ENCODE measurements at regions not wholly inside any gene's neighbourhood (a gene's known extent, or its start where the extent isn't known, plus 50 kb on each side); places are given as distances from the start of the nearest gene placed in this dataset.

- H3K79me2 ChIP-seq (ENCODE audit: insufficient read depth, low read length): no peaks in the 10 kb centered on the region
- H3K27ac ChIP-seq (ENCODE audit: low read depth, low read length, poor library complexity, severe bottlenecking): no peak overlapping the region
- H4K20me1 ChIP-seq (ENCODE audit: insufficient read depth, low read length): no peaks in the 10 kb centered on the region
- H3K4me1 ChIP-seq (ENCODE audit: insufficient read depth, low read length, severe bottlenecking): no peaks in the 10 kb centered on the region
- no peak overlapping the region for H3K4me3 ChIP-seq (ENCODE audit: low read depth, low read length, poor library complexity, severe bottlenecking)
- H3K36me3 ChIP-seq (ENCODE audit: insufficient read depth, low read length): no peaks in the 10 kb centered on the region
- no peaks in the 10 kb centered on the region for H3F3A ChIP-seq (ENCODE audit: insufficient read depth, low read length)
- H3K27me3 ChIP-seq (ENCODE audit: insufficient read depth, low read length): no peaks in the 10 kb centered on the region
- H3K9me3 ChIP-seq (ENCODE audit: low read length): no peaks in the 10 kb centered on the region
- H3K4me2 ChIP-seq (ENCODE audit: low read length): no peak overlapping the region
- no peak overlapping the region for H2AFZ ChIP-seq (ENCODE audit: low read length)
- no peak overlapping the region for H3K9ac ChIP-seq (ENCODE audit: low read length)
- H3K9me2 ChIP-seq (ENCODE audit: low read depth, low read length): no peaks in the 10 kb centered on the region
- TF ChIP-seq EZH2 (IDR thresholded peaks at IDR 0.05; ENCODE audit: borderline replicate concordance, low read length): no peak
- TF ChIP-seq, protein P1, sequence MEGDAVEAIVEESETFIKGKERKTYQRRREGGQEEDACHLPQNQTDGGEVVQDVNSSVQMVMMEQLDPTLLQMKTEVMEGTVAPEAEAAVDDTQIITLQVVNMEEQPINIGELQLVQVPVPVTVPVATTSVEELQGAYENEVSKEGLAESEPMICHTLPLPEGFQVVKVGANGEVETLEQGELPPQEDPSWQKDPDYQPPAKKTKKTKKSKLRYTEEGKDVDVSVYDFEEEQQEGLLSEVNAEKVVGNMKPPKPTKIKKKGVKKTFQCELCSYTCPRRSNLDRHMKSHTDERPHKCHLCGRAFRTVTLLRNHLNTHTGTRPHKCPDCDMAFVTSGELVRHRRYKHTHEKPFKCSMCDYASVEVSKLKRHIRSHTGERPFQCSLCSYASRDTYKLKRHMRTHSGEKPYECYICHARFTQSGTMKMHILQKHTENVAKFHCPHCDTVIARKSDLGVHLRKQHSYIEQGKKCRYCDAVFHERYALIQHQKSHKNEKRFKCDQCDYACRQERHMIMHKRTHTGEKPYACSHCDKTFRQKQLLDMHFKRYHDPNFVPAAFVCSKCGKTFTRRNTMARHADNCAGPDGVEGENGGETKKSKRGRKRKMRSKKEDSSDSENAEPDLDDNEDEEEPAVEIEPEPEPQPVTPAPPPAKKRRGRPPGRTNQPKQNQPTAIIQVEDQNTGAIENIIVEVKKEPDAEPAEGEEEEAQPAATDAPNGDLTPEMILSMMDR (IDR thresholded peaks at IDR 0.05; ENCODE audit: low read length): no peak
These were observed 145.9 kb upstream of the TBX20 start for GRCh38 chr7:35399840-35400239.

- Histone ChIP-seq H3K9me2 (ENCODE audit: low read depth, low read length) (no peaks in the 10 kb centered on the region), H3K79me2 (ENCODE audit: insufficient read depth, low read length) (no peaks in the 10 kb centered on the region)
- TF ChIP-seq, protein P1 (IDR thresholded peaks at IDR 0.05; ENCODE audit: low read length): no peak
- TF ChIP-seq EZH2 (IDR thresholded peaks at IDR 0.05; ENCODE audit: borderline replicate concordance, low read length): no peak
These were observed 145.3 kb upstream of the TBX20 start for GRCh38 chr7:35399216-35399615.

DNA sequence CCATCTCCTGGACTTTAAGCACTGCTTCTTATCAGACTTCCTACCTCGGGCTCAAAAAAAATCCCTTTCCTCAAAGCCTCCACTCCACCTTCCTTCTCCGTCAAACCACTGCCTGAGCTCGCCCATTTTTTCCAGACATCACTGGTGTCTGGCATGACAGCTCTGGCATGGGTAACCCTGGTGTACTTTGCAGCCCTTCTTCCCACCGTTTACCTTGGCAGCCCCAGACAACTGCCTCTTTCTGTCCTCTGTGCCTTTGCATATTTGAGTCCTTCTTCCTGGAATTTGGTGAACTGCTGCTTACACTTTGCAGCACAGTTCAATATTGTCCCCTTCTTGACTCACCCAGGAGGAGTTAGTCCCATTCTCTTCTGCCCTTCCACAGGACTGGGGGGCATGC lies 144.6 kb upstream of the TBX20 start:
- Histone ChIP-seq H3K9ac (ENCODE audit: low read length) (no peak overlapping the region), H3K4me3 (ENCODE audit: low read depth, low read length, poor library complexity, severe bottlenecking) (no peak overlapping the region), H3F3A (ENCODE audit: insufficient read depth, low read length) (no peaks in the 10 kb centered on the region), H3K9me2 (ENCODE audit: low read depth, low read length) (no peaks in the 10 kb centered on the region), H3K4me1 (ENCODE audit: insufficient read depth, low read length, severe bottlenecking) (no peaks in the 10 kb centered on the region), H3K27me3 (ENCODE audit: insufficient read depth, low read length) (no peaks in the 10 kb centered on the region), H3K4me2 (ENCODE audit: low read length) (no peak overlapping the region), H3K79me2 (ENCODE audit: insufficient read depth, low read length) (no peaks in the 10 kb centered on the region), H3K9me3 (ENCODE audit: low read length) (no peaks in the 10 kb centered on the region), H4K20me1 (ENCODE audit: insufficient read depth, low read length) (no peaks in the 10 kb centered on the region), H3K36me3 (ENCODE audit: insufficient read depth, low read length) (no peaks in the 10 kb centered on the region), H2AFZ (ENCODE audit: low read length) (no peak overlapping the region), H3K27ac (ENCODE audit: low read depth, low read length, poor library complexity, severe bottlenecking) (no peak overlapping the region)
- no peak for TF ChIP-seq EZH2 (IDR thresholded peaks at IDR 0.05; ENCODE audit: borderline replicate concordance, low read length)
- TF ChIP-seq, protein P1 (IDR thresholded peaks at IDR 0.05; ENCODE audit: low read length): no peak

More at GRCh38 chr7:35399216-35399615, 145.3 kb upstream of the TBX20 start:
- no peak overlapping the region for H3K4me3 ChIP-seq (ENCODE audit: low read depth, low read length, poor library complexity, severe bottlenecking)
- no peak overlapping the region for H3K4me2 ChIP-seq (ENCODE audit: low read length)
- no peaks in the 10 kb centered on the region for H3K9me3 ChIP-seq (ENCODE audit: low read length)
- H3K27me3 ChIP-seq (ENCODE audit: insufficient read depth, low read length): no peaks in the 10 kb centered on the region
- no peaks in the 10 kb centered on the region for H3F3A ChIP-seq (ENCODE audit: insufficient read depth, low read length)
- H4K20me1 ChIP-seq (ENCODE audit: insufficient read depth, low read length): no peaks in the 10 kb centered on the region
- no peak overlapping the region for H3K9ac ChIP-seq (ENCODE audit: low read length)
- no peaks in the 10 kb centered on the region for H3K36me3 ChIP-seq (ENCODE audit: insufficient read depth, low read length)
- no peak overlapping the region for H2AFZ ChIP-seq (ENCODE audit: low read length)
- no peak overlapping the region for H3K27ac ChIP-seq (ENCODE audit: low read depth, low read length, poor library complexity, severe bottlenecking)
- H3K4me1 ChIP-seq (ENCODE audit: insufficient read depth, low read length, severe bottlenecking): no peaks in the 10 kb centered on the region

Data from OCI-LY1 (cell line).